ENCODE measurements at regions not wholly inside any gene's neighbourhood (a gene's known extent, or its start where the extent isn't known, plus 50 kb on each side); places are given as distances from the start of the nearest gene placed in this dataset.

GRCh38 chr5:75909223-75909622 lies 174.0 kb upstream of the SV2C start:
- no peak for TF ChIP-seq YY1 (IDR thresholded peaks at IDR 0.05; ENCODE audit: low read depth)
- TF ChIP-seq MAX (IDR thresholded peaks at IDR 0.05) = no peak
- TF ChIP-seq CREB1 (IDR thresholded peaks at IDR 0.05; ENCODE audit: low read depth) = no peak
- TF ChIP-seq RAD21 (IDR thresholded peaks at IDR 0.05; ENCODE audit: low read depth) = no peak
- TF ChIP-seq EGR1 (IDR thresholded peaks at IDR 0.05) = no peak
- no peak for TF ChIP-seq TCF12 (IDR thresholded peaks at IDR 0.05; ENCODE audit: low read depth)
- no peak for TF ChIP-seq CEBPB (IDR thresholded peaks at IDR 0.05)
- TF ChIP-seq NFIC (IDR thresholded peaks at IDR 0.05) = no peak
- TF ChIP-seq FOXM1 (IDR thresholded peaks at IDR 0.05; ENCODE audit: borderline replicate concordance, low read depth) = no peak
- no peak for TF ChIP-seq ZBTB7A (IDR thresholded peaks at IDR 0.05; ENCODE audit: low read depth)
- no peak for TF ChIP-seq USF1 (IDR thresholded peaks at IDR 0.05)
- no peak for TF ChIP-seq EP300 (IDR thresholded peaks at IDR 0.05; ENCODE audit: borderline replicate concordance)
- TF ChIP-seq REST (IDR thresholded peaks at IDR 0.05; ENCODE audit: low read depth) = no peak
- TF ChIP-seq TAF1 (IDR thresholded peaks at IDR 0.05; ENCODE audit: low read depth) = no peak
- no peak for TF ChIP-seq TEAD4 (IDR thresholded peaks at IDR 0.05)

- TF ChIP-seq EP300 (IDR thresholded peaks at IDR 0.05; ENCODE audit: borderline replicate concordance) = no peak
- no peak for TF ChIP-seq NFIC (IDR thresholded peaks at IDR 0.05)
- TF ChIP-seq TCF12 (IDR thresholded peaks at IDR 0.05; ENCODE audit: low read depth) = no peak
- TF ChIP-seq USF1 (IDR thresholded peaks at IDR 0.05) = no peak
- TF ChIP-seq EGR1 (IDR thresholded peaks at IDR 0.05) = no peak
- TF ChIP-seq CEBPB (IDR thresholded peaks at IDR 0.05) = no peak
- TF ChIP-seq TEAD4 (IDR thresholded peaks at IDR 0.05) = no peak
- TF ChIP-seq YY1 (IDR thresholded peaks at IDR 0.05; ENCODE audit: low read depth) = no peak
- TF ChIP-seq MAX (IDR thresholded peaks at IDR 0.05) = no peak
- no peak for TF ChIP-seq TAF1 (IDR thresholded peaks at IDR 0.05; ENCODE audit: low read depth)
Observed at GRCh38 chr5:75907651-75908050, 175.5 kb upstream of the SV2C start.

GRCh38 chr5:75894482-75894881 lies 177.2 kb upstream of the POC5 start:
- TF ChIP-seq CREB1 (IDR thresholded peaks at IDR 0.05; ENCODE audit: low read depth) (no peak), TAF1 (IDR thresholded peaks at IDR 0.05; ENCODE audit: low read depth) (no peak), TCF12 (IDR thresholded peaks at IDR 0.05; ENCODE audit: low read depth) (no peak), TEAD4 (IDR thresholded peaks at IDR 0.05) (no peak), USF1 (IDR thresholded peaks at IDR 0.05) (no peak), YY1 (IDR thresholded peaks at IDR 0.05; ENCODE audit: low read depth) (no peak), RAD21 (IDR thresholded peaks at IDR 0.05; ENCODE audit: low read depth) (no peak), NFIC (IDR thresholded peaks at IDR 0.05) (no peak), EP300 (IDR thresholded peaks at IDR 0.05; ENCODE audit: borderline replicate concordance) (no peak), MAX (IDR thresholded peaks at IDR 0.05) (no peak), CEBPB (IDR thresholded peaks at IDR 0.05) (no peak), REST (IDR thresholded peaks at IDR 0.05; ENCODE audit: low read depth) (no peak), FOXM1 (IDR thresholded peaks at IDR 0.05; ENCODE audit: borderline replicate concordance, low read depth) (no peak), ZBTB7A (IDR thresholded peaks at IDR 0.05; ENCODE audit: low read depth) (no peak), EGR1 (IDR thresholded peaks at IDR 0.05) (no peak)

- TF ChIP-seq ZBTB7A (IDR thresholded peaks at IDR 0.05; ENCODE audit: low read depth) (no peak), RAD21 (IDR thresholded peaks at IDR 0.05; ENCODE audit: low read depth) (no peak), CREB1 (IDR thresholded peaks at IDR 0.05; ENCODE audit: low read depth) (no peak), FOXM1 (IDR thresholded peaks at IDR 0.05; ENCODE audit: borderline replicate concordance, low read depth) (no peak), EP300 (IDR thresholded peaks at IDR 0.05; ENCODE audit: borderline replicate concordance) (no peak), MAX (IDR thresholded peaks at IDR 0.05) (no peak), TAF1 (IDR thresholded peaks at IDR 0.05; ENCODE audit: low read depth) (no peak), USF1 (IDR thresholded peaks at IDR 0.05) (no peak), CEBPB (IDR thresholded peaks at IDR 0.05) (no peak), YY1 (IDR thresholded peaks at IDR 0.05; ENCODE audit: low read depth) (no peak), NFIC (IDR thresholded peaks at IDR 0.05) (no peak), TEAD4 (IDR thresholded peaks at IDR 0.05) (no peak), TCF12 (IDR thresholded peaks at IDR 0.05; ENCODE audit: low read depth) (no peak), EGR1 (IDR thresholded peaks at IDR 0.05) (no peak)
Observed at GRCh38 chr5:75891736-75892135, 174.5 kb upstream of the POC5 start.

Data from Ishikawa (cell line).